ENCODE measurements at regions not wholly inside any gene's neighbourhood (a gene's known extent, or its start where the extent isn't known, plus 50 kb on each side); places are given as distances from the start of the nearest gene placed in this dataset.

GRCh38 chr5:30880514-30880913 lies 313.0 kb upstream of the CDH6 start:
- Histone ChIP-seq H3K27me3 (no peaks in the 10 kb centered on the region), H3K27ac (no peak overlapping the region), H3K9me3 (no peaks in the 10 kb centered on the region), H3K4me1 (no peaks in the 10 kb centered on the region), H3K4me3 (no peak overlapping the region), H3K36me3 (no peaks in the 10 kb centered on the region)
- DNase-seq (ENCODE audit: low spot score in 2 of 2): no peak
- WGBS: 45% methylated on average over 3 of the region's 3 CpGs
- TF ChIP-seq, protein P1, sequence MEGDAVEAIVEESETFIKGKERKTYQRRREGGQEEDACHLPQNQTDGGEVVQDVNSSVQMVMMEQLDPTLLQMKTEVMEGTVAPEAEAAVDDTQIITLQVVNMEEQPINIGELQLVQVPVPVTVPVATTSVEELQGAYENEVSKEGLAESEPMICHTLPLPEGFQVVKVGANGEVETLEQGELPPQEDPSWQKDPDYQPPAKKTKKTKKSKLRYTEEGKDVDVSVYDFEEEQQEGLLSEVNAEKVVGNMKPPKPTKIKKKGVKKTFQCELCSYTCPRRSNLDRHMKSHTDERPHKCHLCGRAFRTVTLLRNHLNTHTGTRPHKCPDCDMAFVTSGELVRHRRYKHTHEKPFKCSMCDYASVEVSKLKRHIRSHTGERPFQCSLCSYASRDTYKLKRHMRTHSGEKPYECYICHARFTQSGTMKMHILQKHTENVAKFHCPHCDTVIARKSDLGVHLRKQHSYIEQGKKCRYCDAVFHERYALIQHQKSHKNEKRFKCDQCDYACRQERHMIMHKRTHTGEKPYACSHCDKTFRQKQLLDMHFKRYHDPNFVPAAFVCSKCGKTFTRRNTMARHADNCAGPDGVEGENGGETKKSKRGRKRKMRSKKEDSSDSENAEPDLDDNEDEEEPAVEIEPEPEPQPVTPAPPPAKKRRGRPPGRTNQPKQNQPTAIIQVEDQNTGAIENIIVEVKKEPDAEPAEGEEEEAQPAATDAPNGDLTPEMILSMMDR (IDR thresholded peaks at IDR 0.05): no peak
- no peak for TF ChIP-seq POLR2A (IDR thresholded peaks at IDR 0.05)
- TF ChIP-seq POLR2AphosphoS5 (IDR thresholded peaks at IDR 0.05): no peak
- no peak for TF ChIP-seq EP300 (IDR thresholded peaks at IDR 0.05)

- 95% methylated on average over 2 of the region's 2 CpGs for WGBS
These were observed 313.6 kb upstream of the CDH6 start for GRCh38 chr5:30879887-30880286.

GRCh38 chr5:30878746-30879145 lies 314.7 kb upstream of the CDH6 start:
- H3K9me3 ChIP-seq: no peaks in the 10 kb centered on the region
- DNase-seq (ENCODE audit: low spot score in 2 of 2): no peak
- WGBS: 74% methylated on average over 1 of the region's 1 CpG
- H3K27me3 ChIP-seq: no peaks in the 10 kb centered on the region
- H3K4me1 ChIP-seq: no peaks in the 10 kb centered on the region
- no peak overlapping the region for H3K4me3 ChIP-seq
- no peak for TF ChIP-seq POLR2AphosphoS5 (IDR thresholded peaks at IDR 0.05)
- no peak for TF ChIP-seq EP300 (IDR thresholded peaks at IDR 0.05)
- TF ChIP-seq POLR2A (IDR thresholded peaks at IDR 0.05): no peak
- TF ChIP-seq, protein P1 (IDR thresholded peaks at IDR 0.05): no peak
- no peaks in the 10 kb centered on the region for H3K36me3 ChIP-seq
- no peak overlapping the region for H3K27ac ChIP-seq

More at GRCh38 chr5:30879887-30880286, 313.6 kb upstream of the CDH6 start:
- Histone ChIP-seq H3K36me3 (no peaks in the 10 kb centered on the region), H3K4me1 (no peaks in the 10 kb centered on the region), H3K27ac (no peak overlapping the region), H3K4me3 (no peak overlapping the region), H3K27me3 (no peaks in the 10 kb centered on the region), H3K9me3 (no peaks in the 10 kb centered on the region)
- TF ChIP-seq POLR2A (IDR thresholded peaks at IDR 0.05) (no peak), POLR2AphosphoS5 (IDR thresholded peaks at IDR 0.05) (no peak), EP300 (IDR thresholded peaks at IDR 0.05) (no peak)
- TF ChIP-seq, protein P1 (IDR thresholded peaks at IDR 0.05): no peak
- no peak for DNase-seq (ENCODE audit: low spot score in 2 of 2)

GRCh38 chr5:30878296-30878695 lies 315.2 kb upstream of the CDH6 start:
- TF ChIP-seq, protein P1 (IDR thresholded peaks at IDR 0.05): no peak
- TF ChIP-seq POLR2AphosphoS5 (IDR thresholded peaks at IDR 0.05): no peak
- no peak for TF ChIP-seq EP300 (IDR thresholded peaks at IDR 0.05)
- no peak for TF ChIP-seq POLR2A (IDR thresholded peaks at IDR 0.05)
- DNase-seq (ENCODE audit: low spot score in 2 of 2): no peak
- no peaks in the 10 kb centered on the region for H3K36me3 ChIP-seq
- no peaks in the 10 kb centered on the region for H3K27me3 ChIP-seq
- 86% methylated on average over 10 of the region's 10 CpGs for WGBS
- H3K4me1 ChIP-seq: no peaks in the 10 kb centered on the region
- no peak overlapping the region for H3K27ac ChIP-seq
- H3K9me3 ChIP-seq: no peaks in the 10 kb centered on the region
- no peak overlapping the region for H3K4me3 ChIP-seq

DNA sequence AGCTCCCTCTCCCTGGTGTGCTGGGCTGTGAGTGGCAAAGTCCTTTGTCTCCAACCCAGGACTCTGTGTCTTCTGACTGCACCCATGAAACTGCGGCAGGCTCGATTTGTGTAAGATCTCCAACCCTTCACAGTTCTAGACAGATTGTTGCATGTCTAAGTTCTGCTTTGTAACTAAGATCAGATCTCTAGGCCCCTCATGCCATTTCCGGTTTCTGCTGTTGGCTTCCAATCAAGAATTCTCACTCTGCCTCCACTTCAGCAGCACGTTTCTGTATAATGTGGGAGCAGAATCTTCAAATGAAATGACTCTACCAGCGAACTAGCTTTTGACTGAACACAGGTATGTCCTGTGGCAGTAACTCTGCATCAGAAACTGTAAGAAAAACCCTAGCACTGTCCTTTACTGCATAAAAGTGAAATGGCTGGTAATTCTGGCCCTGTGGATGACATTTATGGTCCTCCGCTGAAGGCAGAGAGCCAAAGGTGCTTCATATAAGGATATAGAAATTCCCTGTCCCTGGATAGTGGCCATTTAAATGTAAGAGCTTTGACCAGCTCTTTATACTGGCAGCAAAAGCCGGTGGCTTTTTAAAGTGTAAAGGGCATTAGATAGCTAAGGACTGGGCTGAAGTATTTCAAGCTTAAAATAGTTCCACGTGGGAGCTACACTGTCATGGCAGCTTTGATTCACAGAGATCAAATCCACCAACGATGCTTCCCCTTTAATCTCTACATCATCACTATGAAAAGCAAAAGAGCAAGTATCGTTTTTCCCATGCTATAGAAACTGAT lies 319.0 kb upstream of the CDH6 start:
- no peaks in the 10 kb centered on the region for H3K9me3 ChIP-seq
- no peak overlapping the region for H3K27ac ChIP-seq
- no peaks in the 10 kb centered on the region for H3K36me3 ChIP-seq
- no peak overlapping the region for H3K4me3 ChIP-seq
- DNase-seq (ENCODE audit: low spot score in 2 of 2): no peak
- no peaks in the 10 kb centered on the region for H3K4me1 ChIP-seq
- H3K27me3 ChIP-seq: no peaks in the 10 kb centered on the region
- TF ChIP-seq, protein P1 (IDR thresholded peaks at IDR 0.05): no peak
- no peak for TF ChIP-seq POLR2A (IDR thresholded peaks at IDR 0.05)
- TF ChIP-seq EP300 (IDR thresholded peaks at IDR 0.05): no peak
- no peak for TF ChIP-seq POLR2AphosphoS5 (IDR thresholded peaks at IDR 0.05)
- WGBS: 71% methylated on average over 10 of the region's 10 CpGs
